WTC11 (cell line): ENCODE measurements at regions not wholly inside any gene's neighbourhood (a gene's known extent, or its start where the extent isn't known, plus 50 kb on each side); places are given as distances from the start of the nearest gene placed in this dataset.

Experiments
- ATAC-seq: fragments of 200-7000 bp; cut with Tn5 transposase; 2 replicates; pipeline ENCODE4 v1.10.0; 2021; ENCODE audit warnings: mild to moderate bottlenecking, moderate library complexity
- CTCF ChIA-PET: fragments of 300-600 bp; sonication (Branson Sonifier 250); formaldehyde crosslinking; loops from one replicate; lab custom pipeline; 2021; ENCODE audit warnings: antibody characterized with exemption; lab: Charles Lee
- POLR2A ChIA-PET: fragments of 350-600 bp; sonication (Branson Sonifier 250); formaldehyde crosslinking; loops from one replicate; lab custom pipeline; 2021; ENCODE audit warnings: antibody characterized with exemption; lab: Charles Lee
- DNase-seq: peaks from one replicate; pipeline ENCODE4 v3.0.0; 2021; ENCODE audit warnings: low spot score
- H3K27ac Mint-ChIP-seq: 2 replicates; pipeline ENCODE4 v1.8.0; 2021; ENCODE audit warnings: mixed read lengths
- H3K27me3 Mint-ChIP-seq: 2 replicates; pipeline ENCODE4 v1.8.0; 2021; ENCODE audit warnings: low read depth, mild to moderate bottlenecking, moderate library complexity, mixed read lengths
- H3K36me3 Mint-ChIP-seq: 2 replicates; pipeline ENCODE4 v1.8.0; 2021; ENCODE audit warnings: mixed read lengths
- H3K4me1 Mint-ChIP-seq: 2 replicates; pipeline ENCODE4 v1.8.0; 2022; ENCODE audit warnings: mixed read lengths
- H3K4me3 Mint-ChIP-seq: 2 replicates; pipeline ENCODE4 v1.8.0; 2021; ENCODE audit warnings: mild to moderate bottlenecking, moderate library complexity, mixed read lengths
- H3K9me3 Mint-ChIP-seq: 2 replicates; pipeline ENCODE4 v1.8.0; 2021; ENCODE audit warnings: mixed read lengths
- ATF1 ChIP-seq: sonication (generic); formaldehyde crosslinking; IDR thresholded peaks from 2 replicates; pipeline ENCODE4 v1.8.1; 2023; ENCODE audit warnings: mild to moderate bottlenecking, moderate library complexity, missing genetic modification reagents
- ATF3 ChIP-seq: sonication (generic); formaldehyde crosslinking; conservative IDR thresholded peaks from 2 replicates; pipeline ENCODE4 v1.8.1; 2022; ENCODE audit warnings: mild to moderate bottlenecking, missing genetic modification reagents
- CREB1 ChIP-seq: sonication (generic); formaldehyde crosslinking; IDR thresholded peaks from 2 replicates; pipeline ENCODE4 v1.8.0; 2023; ENCODE audit warnings: mild to moderate bottlenecking, missing genetic modification reagents
- ELF4 ChIP-seq: sonication (generic); formaldehyde crosslinking; IDR thresholded peaks from 2 replicates; pipeline ENCODE4 v1.8.1; 2022; ENCODE audit warnings: low read depth, mild to moderate bottlenecking, moderate library complexity, missing genetic modification reagents
- EMX1 ChIP-seq: fragments of 250-450 bp; sonication (Bioruptor Pico); IDR thresholded peaks from 2 replicates; pipeline ENCODE4 v1.8.0; 2021; ENCODE audit warnings: mild to moderate bottlenecking
- ESRRA ChIP-seq: sonication (generic); formaldehyde crosslinking; IDR thresholded peaks from 2 replicates; pipeline ENCODE4 v1.8.1; 2022; ENCODE audit warnings: mild to moderate bottlenecking, missing genetic modification reagents, borderline replicate concordance
- NR2C2 ChIP-seq: sonication (generic); formaldehyde crosslinking; IDR thresholded peaks from 2 replicates; pipeline ENCODE4 v1.8.0; 2022; ENCODE audit warnings: mild to moderate bottlenecking, missing genetic modification reagents
- OVOL2 ChIP-seq: fragments of 250-450 bp; sonication (Bioruptor Pico); IDR thresholded peaks from 2 replicates; pipeline ENCODE4 v1.9.0; 2021; ENCODE audit warnings: mild to moderate bottlenecking, borderline replicate concordance
- PRRX2 ChIP-seq: fragments of 250-450 bp; sonication (Bioruptor Pico); IDR thresholded peaks from 2 replicates; pipeline ENCODE4 v1.8.0; 2021; ENCODE audit warnings: mild to moderate bottlenecking
- RELA ChIP-seq: sonication (generic); formaldehyde crosslinking; IDR thresholded peaks from 2 replicates; pipeline ENCODE4 v1.8.1; 2022; ENCODE audit warnings: missing genetic modification reagents, mild to moderate bottlenecking, borderline replicate concordance
- RORB ChIP-seq: fragments of 250-450 bp; sonication (Bioruptor Pico); IDR thresholded peaks from 2 replicates; pipeline ENCODE4 v1.9.0; 2021; ENCODE audit warnings: mild to moderate bottlenecking
- ZMAT4 ChIP-seq: fragments of 250-450 bp; sonication (Bioruptor Pico); IDR thresholded peaks from 2 replicates; pipeline ENCODE4 v1.9.0; 2021; ENCODE audit warnings: mild to moderate bottlenecking
- TF ChIP-seq, protein P1 (sequence below): sonication (generic); formaldehyde crosslinking; IDR thresholded peaks from 2 replicates; pipeline ENCODE4 v1.8.1; 2022; ENCODE audit warnings: low read depth, missing genetic modification reagents, borderline replicate concordance
- TF ChIP-seq, protein P2 (sequence below): fragments of 200-600 bp; IDR thresholded peaks from 2 replicates; pipeline ENCODE4 v1.8.0; 2022; ENCODE audit warnings: antibody characterized with exemption
- TF ChIP-seq, protein P3 (sequence below): sonication (generic); formaldehyde crosslinking; IDR thresholded peaks from 2 replicates; pipeline ENCODE4 v1.8.0; 2023; ENCODE audit warnings: mild to moderate bottlenecking, missing genetic modification reagents
- TF ChIP-seq, protein P4 (sequence below): sonication (generic); formaldehyde crosslinking; IDR thresholded peaks from 2 replicates; pipeline ENCODE4 v1.8.0; 2022; ENCODE audit warnings: mild to moderate bottlenecking, missing genetic modification reagents
- TF ChIP-seq, protein P5 (sequence below): sonication (generic); formaldehyde crosslinking; IDR thresholded peaks from 2 replicates; pipeline ENCODE4 v1.8.1; 2023; ENCODE audit warnings: mild to moderate bottlenecking, missing genetic modification reagents, moderate library complexity

DNA sequence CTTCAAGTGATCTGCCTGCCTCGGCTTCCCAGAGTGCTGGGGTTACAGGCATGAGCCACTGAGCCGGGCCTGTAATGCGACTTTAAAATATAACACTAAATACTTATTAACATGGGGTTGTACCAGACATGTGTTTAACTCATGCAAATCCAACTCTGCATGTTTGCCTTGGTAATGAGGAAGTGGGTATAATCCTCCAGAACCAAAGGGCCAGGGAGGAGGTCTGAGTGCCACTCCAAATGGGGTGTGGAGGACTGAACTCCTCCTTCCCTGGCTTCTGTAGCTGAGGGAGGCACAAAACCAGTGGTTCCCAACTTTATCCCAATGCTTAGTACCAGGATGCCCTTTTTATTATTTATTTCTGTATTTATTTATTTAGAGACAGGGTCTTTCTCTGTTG lies 61.6 kb upstream of the MED13L start:
- Mint-ChIP-seq H3K27me3 (no peaks in the 10 kb centered on the region), H3K4me3 (no peak overlapping the region), H3K4me1 (peaks cover 43% of the 10 kb centered on the region), H3K27ac (no peak overlapping the region), H3K36me3 (peaks cover 15% of the 10 kb centered on the region), H3K9me3 (peaks cover 17% of the 10 kb centered on the region)
- ChIA-PET CTCF (interaction anchor here (0.6 to 0.9 kb wide), 2 partner anchors 68 to 77 kb away, joined by 3 to 6 read pairs; no protein-coding TSS in a partner anchor), POLR2A (no interaction called here)
- DNase-seq (no peak), ATAC-seq (no peak)
- TF ChIP-seq NR2C2 (CRISPR knock-in tag) (no peak), ZMAT4 (no peak), CREB1 (CRISPR knock-in tag) (no peak), ATF1 (CRISPR knock-in tag) (no peak), PRRX2 (CRISPR knock-in tag) (no peak), RELA (CRISPR knock-in tag) (no peak), RORB (CRISPR knock-in tag) (no peak), EMX1 (no peak), ATF3 (CRISPR knock-in tag) (no peak), ESRRA (CRISPR knock-in tag) (no peak), OVOL2 (CRISPR knock-in tag) (no peak), ELF4 (no peak)
- TF ChIP-seq, protein P1, sequence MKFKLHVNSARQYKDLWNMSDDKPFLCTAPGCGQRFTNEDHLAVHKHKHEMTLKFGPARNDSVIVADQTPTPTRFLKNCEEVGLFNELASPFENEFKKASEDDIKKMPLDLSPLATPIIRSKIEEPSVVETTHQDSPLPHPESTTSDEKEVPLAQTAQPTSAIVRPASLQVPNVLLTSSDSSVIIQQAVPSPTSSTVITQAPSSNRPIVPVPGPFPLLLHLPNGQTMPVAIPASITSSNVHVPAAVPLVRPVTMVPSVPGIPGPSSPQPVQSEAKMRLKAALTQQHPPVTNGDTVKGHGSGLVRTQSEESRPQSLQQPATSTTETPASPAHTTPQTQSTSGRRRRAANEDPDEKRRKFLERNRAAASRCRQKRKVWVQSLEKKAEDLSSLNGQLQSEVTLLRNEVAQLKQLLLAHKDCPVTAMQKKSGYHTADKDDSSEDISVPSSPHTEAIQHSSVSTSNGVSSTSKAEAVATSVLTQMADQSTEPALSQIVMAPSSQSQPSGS (CRISPR knock-in tag): no peak
- TF ChIP-seq, protein P2, sequence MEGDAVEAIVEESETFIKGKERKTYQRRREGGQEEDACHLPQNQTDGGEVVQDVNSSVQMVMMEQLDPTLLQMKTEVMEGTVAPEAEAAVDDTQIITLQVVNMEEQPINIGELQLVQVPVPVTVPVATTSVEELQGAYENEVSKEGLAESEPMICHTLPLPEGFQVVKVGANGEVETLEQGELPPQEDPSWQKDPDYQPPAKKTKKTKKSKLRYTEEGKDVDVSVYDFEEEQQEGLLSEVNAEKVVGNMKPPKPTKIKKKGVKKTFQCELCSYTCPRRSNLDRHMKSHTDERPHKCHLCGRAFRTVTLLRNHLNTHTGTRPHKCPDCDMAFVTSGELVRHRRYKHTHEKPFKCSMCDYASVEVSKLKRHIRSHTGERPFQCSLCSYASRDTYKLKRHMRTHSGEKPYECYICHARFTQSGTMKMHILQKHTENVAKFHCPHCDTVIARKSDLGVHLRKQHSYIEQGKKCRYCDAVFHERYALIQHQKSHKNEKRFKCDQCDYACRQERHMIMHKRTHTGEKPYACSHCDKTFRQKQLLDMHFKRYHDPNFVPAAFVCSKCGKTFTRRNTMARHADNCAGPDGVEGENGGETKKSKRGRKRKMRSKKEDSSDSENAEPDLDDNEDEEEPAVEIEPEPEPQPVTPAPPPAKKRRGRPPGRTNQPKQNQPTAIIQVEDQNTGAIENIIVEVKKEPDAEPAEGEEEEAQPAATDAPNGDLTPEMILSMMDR: no peak
- TF ChIP-seq, protein P3, sequence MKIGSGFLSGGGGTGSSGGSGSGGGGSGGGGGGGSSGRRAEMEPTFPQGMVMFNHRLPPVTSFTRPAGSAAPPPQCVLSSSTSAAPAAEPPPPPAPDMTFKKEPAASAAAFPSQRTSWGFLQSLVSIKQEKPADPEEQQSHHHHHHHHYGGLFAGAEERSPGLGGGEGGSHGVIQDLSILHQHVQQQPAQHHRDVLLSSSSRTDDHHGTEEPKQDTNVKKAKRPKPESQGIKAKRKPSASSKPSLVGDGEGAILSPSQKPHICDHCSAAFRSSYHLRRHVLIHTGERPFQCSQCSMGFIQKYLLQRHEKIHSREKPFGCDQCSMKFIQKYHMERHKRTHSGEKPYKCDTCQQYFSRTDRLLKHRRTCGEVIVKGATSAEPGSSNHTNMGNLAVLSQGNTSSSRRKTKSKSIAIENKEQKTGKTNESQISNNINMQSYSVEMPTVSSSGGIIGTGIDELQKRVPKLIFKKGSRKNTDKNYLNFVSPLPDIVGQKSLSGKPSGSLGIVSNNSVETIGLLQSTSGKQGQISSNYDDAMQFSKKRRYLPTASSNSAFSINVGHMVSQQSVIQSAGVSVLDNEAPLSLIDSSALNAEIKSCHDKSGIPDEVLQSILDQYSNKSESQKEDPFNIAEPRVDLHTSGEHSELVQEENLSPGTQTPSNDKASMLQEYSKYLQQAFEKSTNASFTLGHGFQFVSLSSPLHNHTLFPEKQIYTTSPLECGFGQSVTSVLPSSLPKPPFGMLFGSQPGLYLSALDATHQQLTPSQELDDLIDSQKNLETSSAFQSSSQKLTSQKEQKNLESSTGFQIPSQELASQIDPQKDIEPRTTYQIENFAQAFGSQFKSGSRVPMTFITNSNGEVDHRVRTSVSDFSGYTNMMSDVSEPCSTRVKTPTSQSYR (CRISPR knock-in tag): no peak
- TF ChIP-seq, protein P4, sequence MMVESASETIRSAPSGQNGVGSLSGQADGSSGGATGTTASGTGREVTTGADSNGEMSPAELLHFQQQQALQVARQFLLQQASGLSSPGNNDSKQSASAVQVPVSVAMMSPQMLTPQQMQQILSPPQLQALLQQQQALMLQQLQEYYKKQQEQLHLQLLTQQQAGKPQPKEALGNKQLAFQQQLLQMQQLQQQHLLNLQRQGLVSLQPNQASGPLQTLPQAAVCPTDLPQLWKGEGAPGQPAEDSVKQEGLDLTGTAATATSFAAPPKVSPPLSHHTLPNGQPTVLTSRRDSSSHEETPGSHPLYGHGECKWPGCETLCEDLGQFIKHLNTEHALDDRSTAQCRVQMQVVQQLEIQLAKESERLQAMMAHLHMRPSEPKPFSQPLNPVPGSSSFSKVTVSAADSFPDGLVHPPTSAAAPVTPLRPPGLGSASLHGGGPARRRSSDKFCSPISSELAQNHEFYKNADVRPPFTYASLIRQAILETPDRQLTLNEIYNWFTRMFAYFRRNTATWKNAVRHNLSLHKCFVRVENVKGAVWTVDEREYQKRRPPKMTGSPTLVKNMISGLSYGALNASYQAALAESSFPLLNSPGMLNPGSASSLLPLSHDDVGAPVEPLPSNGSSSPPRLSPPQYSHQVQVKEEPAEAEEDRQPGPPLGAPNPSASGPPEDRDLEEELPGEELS: no peak
- TF ChIP-seq, protein P5, sequence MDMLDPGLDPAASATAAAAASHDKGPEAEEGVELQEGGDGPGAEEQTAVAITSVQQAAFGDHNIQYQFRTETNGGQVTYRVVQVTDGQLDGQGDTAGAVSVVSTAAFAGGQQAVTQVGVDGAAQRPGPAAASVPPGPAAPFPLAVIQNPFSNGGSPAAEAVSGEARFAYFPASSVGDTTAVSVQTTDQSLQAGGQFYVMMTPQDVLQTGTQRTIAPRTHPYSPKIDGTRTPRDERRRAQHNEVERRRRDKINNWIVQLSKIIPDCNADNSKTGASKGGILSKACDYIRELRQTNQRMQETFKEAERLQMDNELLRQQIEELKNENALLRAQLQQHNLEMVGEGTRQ: no peak
